GM12873 (cell line): ENCODE measurements at regions not wholly inside any gene's neighbourhood (a gene's known extent, or its start where the extent isn't known, plus 50 kb on each side); places are given as distances from the start of the nearest gene placed in this dataset.

Experiments used
- CTCF ChIP-seq: IDR thresholded peaks from 2 replicates; pipeline ENCODE4 v1.5.1; 2012; ENCODE audit warnings: low read depth, mild to moderate bottlenecking, moderate library complexity, low read length, control low read depth; ENCODE audit not compliant: insufficient read depth; ENCODE audit errors: missing control alignments

GRCh38 chr6:163725008-163725941 is 310.8 kb downstream of the QKI start:
- no peak for TF ChIP-seq CTCF

GRCh38 chr6:163724196-163724595 is 309.7 kb downstream of the QKI start:
- TF ChIP-seq CTCF: no peak

GRCh38 chr6:163723759-163724158 is 309.2 kb downstream of the QKI start:
- TF ChIP-seq CTCF: no peak

- TF ChIP-seq CTCF: no peak
Observed at GRCh38 chr6:163721922-163722692, 307.6 kb downstream of the QKI start.

- no peak for TF ChIP-seq CTCF
Observed at GRCh38 chr6:163721435-163721834, 306.9 kb downstream of the QKI start.

GRCh38 chr6:163720460-163721235 is 306.1 kb downstream of the QKI start:
- no peak for TF ChIP-seq CTCF
